Jurkat, Clone E6-1 (cell line): ENCODE measurements at regions not wholly inside any gene's neighbourhood (a gene's known extent, or its start where the extent isn't known, plus 50 kb on each side); places are given as distances from the start of the nearest gene placed in this dataset.

Source experiments
- DNase-seq: peaks from one replicate; pipeline ENCODE4 v3.0.0-alpha.2; 2011; ENCODE audit warnings: low read depth, low spot score
- H3K4me3 ChIP-seq: 2 replicates; pipeline ENCODE4 v1.5.1; 2011; ENCODE audit warnings: mild to moderate bottlenecking, low read length, control low read depth, moderate library complexity

GRCh38 chr2:3138621-3139020 lies 239.0 kb downstream of the EIPR1 start:
- H3K4me3 ChIP-seq: no peak overlapping the region
- no peak for DNase-seq

DNA sequence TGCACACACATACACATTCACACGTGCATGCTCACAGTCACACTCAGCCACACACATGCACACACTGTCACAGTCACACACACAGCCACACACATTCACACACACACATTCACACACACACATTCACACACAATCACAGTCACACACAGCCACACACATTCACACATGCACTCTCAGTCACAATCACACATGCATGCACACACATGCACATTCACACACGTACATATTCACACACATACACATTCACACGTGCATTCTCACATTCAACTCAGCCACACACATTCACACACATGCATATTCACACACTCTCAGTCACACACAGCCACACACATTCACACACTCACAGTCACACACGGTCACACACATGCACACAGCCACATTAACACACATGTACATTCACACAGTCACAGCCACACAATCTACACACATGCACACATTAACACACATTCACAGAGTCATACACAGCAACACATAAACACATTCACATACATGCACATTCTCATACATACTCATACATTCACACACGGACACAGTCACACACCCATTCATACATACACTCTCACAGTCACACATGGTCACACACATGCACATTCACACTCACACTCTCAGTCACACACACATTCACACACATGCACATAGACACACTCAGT lies 239.8 kb downstream of the EIPR1 start:
- no peak for DNase-seq
- no peak overlapping the region for H3K4me3 ChIP-seq

DNA sequence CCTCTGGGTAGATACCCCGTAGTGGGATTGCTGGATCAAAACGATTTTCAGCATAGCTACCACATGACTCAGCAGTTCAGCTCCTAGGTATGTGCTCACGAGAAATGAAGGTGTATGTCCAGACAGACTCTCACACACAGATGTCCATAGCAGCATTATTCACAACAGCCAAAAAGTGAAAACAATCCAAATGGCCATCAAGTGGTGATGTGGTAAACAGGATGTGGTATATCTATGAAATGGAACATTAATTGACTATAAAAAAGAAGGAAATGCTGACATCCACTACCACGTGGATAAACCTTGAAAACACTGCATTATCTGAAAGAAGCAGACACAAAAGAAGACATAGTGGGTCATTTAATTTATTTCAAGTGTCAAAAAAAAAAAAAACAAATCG lies 241.9 kb downstream of the EIPR1 start:
- DNase-seq: no peak

GRCh38 chr2:3134026-3134571 lies 243.5 kb downstream of the EIPR1 start:
- DNase-seq: no peak
- H3K4me3 ChIP-seq: no peak overlapping the region

More for the DNA sequence above, 241.9 kb downstream of the EIPR1 start:
- H3K4me3 ChIP-seq: no peak overlapping the region

DNA sequence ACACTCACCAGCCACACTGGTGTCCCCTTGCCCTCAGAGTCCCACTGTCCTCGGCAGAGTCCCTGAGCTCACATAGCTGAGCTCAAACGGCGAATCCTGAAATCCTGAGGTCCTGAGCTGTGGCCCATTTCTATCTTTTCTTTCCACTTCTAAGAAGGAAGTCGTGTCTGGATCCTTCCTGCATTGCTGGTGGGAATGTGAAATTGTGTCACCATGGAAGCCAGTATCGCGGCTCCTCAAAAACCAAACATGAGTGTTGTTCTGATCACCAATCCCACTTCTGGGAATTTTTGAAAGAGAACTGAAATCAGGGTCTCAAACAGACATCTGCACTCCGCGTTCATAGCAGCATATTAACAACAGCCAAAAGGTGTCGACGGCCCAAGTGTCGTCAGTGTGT lies 244.7 kb downstream of the EIPR1 start:
- H3K4me3 ChIP-seq: no peak overlapping the region
- DNase-seq: no peak

DNA sequence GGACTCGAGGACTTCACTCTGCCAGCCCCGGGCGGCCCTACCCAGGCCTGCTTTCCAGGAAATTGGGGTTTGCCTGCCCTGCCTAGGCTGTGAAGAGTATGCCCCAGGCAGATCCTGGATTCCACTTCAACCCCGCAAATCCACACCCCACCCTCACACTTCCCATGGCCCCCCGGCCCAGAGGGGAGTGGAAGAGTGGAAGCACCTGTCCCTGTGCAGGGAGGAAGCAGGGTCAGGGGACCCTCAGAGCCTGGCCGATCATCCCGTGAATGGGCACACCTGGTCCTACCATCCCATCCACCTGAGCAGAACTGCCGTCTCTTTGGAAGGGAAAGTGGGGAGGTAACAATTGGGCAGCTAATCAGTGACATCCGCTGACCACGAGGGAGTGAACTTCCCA lies 245.2 kb downstream of the EIPR1 start:
- DNase-seq: no peak
- no peak overlapping the region for H3K4me3 ChIP-seq

DNA sequence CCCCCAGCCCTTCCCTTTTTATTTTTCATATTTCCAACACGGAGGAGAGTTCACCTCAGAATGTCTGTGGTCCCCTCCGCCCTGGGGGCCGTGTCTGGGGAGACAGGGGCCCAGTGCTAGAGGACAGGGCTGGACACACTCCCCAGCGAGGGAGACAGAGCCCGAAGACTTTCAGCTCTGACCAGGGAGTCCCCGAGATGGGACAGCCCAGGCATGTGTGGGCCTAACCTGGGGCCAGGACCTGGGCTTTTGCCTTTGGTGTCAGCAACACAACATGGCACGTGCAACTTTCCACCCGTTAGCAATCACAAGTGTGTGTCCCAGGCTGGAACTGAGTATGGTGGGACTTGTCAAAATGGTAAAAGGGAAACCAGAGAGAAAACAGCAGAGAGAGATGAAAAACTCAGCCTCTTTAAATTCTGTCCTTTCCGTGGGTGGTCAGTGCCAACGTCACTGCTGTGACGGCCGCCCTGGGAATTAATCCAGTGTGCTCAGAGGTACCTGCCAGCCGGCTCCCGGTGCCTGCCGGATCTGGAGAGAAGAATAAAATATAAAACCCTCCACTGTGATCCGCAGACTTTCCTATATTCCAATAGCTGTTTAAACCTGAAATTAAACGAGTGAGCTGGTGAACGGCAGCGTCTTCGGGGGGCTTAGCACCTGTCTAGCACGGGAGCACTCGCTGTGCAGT lies 245.8 kb downstream of the EIPR1 start:
- DNase-seq: no peak
- no peak overlapping the region for H3K4me3 ChIP-seq

DNA sequence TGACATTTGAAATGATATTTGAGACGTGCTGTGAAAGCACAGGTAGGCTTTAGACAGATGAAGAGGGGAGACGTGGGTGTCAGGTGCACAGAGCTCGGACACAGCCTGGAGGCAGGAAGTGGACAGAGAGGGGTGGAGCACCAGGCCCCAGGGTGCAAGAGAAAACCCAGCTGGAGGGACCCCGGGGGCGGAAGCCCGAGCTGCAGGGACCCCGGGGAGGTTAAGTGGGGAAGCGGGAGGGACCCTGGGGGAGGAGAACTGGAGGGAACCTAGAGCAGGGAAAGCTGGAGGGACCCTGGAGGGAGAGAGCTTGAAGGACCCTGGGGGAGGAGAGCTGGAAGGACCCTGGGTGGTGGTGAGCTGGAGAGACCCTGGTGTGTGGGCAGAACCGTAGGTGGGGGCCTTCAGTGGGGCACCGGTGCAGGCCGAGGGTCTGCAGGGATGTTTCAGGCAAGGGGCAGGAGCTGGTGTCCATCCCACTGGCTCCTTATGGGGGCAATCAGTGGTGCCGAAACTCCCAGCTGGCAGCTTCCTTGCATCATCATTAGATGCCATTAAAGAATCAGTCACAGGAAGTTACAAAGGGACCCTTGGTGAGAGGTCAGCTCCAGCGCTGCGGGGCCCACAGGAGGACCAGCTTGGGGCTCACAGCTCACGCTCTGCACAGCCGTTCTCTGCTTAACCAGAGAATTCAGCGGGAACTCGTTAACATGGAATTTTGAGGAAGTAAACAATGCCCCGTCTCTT lies 246.6 kb downstream of the EIPR1 start:
- H3K4me3 ChIP-seq: no peak overlapping the region
- DNase-seq: no peak

DNA sequence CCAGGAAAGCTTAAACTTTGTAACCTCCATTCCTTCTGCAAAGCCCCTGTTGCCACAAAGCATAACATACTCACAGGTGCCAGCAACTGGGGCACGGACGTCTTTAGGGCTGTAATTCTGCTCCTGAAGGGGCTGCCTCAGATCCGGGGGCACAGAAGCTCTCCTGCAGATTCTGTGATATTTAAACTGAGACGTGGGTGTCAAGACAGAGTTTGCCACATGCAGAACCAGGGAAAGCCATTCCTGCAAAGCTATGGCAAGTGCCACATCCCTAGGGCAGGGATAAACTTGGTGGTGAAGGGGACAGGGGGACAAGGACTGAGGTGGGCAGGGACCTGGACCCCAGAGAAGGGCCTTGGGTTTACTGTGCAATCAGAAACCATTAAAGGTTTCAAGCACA lies 247.2 kb downstream of the EIPR1 start:
- no peak overlapping the region for H3K4me3 ChIP-seq
- no peak for DNase-seq

- no peak for DNase-seq
Measured at GRCh38 chr2:3129867-3130266, 247.8 kb downstream of the EIPR1 start.

GRCh38 chr2:3128786-3129185 lies 248.8 kb downstream of the EIPR1 start:
- no peak overlapping the region for H3K4me3 ChIP-seq
- DNase-seq: no peak

More at GRCh38 chr2:3129867-3130266, 247.8 kb downstream of the EIPR1 start:
- H3K4me3 ChIP-seq: no peak overlapping the region

GRCh38 chr2:3127710-3128109 lies 249.9 kb downstream of the EIPR1 start:
- H3K4me3 ChIP-seq: no peak overlapping the region
- no peak for DNase-seq

GRCh38 chr2:3126911-3127621 lies 250.6 kb downstream of the EIPR1 start:
- H3K4me3 ChIP-seq: no peak overlapping the region
- DNase-seq: peak; percentile 37

DNA sequence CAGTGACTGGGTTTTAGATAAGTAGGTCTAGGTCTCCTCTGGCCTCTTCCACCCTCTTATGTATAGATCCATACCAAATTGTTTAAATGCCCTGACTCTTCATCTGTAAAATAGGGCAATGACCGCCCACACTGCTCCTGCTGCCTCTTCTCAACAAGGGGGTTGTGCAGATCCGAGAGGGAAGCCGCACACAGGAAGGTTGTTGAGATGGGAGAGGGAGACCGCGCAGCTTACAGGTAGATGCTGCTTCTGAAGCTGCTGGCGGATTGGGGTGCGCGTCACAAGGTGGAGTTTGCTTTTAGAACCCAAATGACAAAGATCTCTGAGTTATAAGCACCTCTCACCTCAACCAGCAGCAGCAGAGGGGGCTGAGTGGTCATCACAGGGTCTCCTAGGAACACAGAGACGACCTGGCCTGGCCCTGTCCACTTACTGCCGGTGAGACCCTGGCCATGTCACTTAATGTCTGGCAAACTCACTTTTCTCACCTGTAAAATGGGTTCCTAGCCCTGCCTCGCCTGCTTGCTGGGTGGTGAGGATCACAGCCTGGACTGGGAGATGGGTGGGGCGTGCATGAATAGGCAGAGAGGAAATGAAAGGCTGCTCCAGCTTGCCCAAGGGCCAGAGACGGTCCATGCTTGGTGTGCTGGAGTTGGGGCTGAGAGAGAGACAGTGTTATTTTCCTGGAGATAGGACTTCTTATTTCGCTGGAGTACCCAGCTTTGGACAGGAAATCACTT lies 251.3 kb downstream of the EIPR1 start:
- DNase-seq: no peak
- no peak overlapping the region for H3K4me3 ChIP-seq

DNA sequence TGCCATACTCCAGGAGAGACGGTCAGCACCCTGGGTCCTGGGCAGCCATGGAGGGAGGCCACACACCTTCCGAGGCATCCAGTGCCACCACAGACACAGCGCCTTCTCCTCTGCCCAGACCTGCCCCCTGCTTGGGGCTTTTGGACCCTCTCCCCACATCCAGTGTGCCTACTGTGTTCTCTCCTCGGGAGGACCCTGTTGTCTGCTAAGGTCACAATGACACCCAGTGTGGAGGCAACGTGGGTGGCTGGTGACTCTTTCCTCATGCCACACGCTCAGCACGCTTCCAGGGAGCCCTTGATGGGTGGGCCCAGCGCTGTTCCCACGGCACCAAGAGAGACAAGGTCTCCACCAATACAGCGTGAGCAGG lies 251.9 kb downstream of the EIPR1 start:
- H3K4me3 ChIP-seq: no peak overlapping the region

DNA sequence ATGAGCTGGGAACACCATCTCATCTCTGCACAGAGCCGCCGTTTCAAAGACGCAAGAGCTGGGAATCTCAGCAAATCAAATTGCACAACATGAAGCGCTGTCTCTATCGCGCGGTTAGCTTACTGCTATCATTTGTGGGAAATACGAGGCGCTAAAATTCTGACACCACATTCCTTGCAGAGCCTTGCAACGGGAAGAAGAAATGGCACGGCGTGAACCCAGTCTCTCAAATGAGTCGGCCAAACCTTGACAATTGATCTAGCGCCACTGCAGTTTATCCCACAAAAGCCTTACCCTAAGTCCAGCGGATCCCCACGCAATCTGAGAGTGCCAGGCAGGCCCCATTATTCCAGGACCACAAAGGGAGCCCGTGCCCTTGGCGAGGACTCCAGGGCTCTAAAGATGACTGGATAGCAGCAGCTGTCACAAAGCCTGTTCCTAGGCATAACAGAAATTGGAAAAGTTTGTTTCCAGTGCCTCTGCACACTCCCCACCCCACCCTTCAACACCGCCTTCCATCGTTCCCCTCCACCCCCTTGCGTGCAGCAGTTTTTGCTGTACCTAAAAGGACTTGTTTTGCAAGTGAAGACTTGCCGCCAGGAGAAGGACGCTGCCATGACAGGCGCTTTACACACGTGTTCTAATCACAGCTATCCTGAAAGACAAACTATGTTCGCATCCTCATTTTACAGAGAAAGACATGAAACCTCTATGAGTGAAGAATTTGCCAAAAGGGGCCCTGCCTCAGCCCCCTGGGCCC lies 252.4 kb downstream of the EIPR1 start:
- no peak overlapping the region for H3K4me3 ChIP-seq
- DNase-seq: no peak

More for the DNA sequence above, 251.9 kb downstream of the EIPR1 start:
- no peak for DNase-seq

DNA sequence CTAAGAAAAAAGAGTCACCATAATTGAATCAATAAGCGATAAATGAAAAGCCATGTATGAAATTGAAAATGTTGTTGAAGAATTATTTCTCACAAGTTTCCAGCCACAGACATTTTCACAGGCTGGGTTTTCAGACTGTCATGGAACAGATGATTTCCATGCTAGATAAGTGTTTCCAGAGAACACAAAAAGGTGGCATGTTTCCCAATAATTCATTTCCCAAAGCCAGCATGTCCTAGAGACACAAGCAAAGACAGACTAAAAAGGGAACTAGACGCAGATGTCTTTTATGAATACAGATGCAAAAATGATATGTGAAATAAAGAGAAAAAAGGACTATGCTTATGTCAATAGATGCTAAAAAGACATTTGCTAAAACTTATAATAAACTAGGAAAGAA lies 255.1 kb downstream of the EIPR1 start:
- DNase-seq: no peak
- no peak overlapping the region for H3K4me3 ChIP-seq

- H3K4me3 ChIP-seq: no peak overlapping the region
- no peak for DNase-seq
Measured at GRCh38 chr2:3121601-3122000, 256.0 kb downstream of the EIPR1 start.
